NCI-H2029 (cell line): ENCODE measurements at regions not wholly inside any gene's neighbourhood (a gene's known extent, or its start where the extent isn't known, plus 50 kb on each side); places are given as distances from the start of the nearest gene placed in this dataset.

Experiments
- DNase-seq: peaks from one replicate; lab custom pipeline; 2025; lab: John Stamatoyannopoulos, UW

- no peak for DNase-seq
Measured at GRCh38 chr11:11789735-11790369, 51.9 kb upstream of the USP47 start.

DNA sequence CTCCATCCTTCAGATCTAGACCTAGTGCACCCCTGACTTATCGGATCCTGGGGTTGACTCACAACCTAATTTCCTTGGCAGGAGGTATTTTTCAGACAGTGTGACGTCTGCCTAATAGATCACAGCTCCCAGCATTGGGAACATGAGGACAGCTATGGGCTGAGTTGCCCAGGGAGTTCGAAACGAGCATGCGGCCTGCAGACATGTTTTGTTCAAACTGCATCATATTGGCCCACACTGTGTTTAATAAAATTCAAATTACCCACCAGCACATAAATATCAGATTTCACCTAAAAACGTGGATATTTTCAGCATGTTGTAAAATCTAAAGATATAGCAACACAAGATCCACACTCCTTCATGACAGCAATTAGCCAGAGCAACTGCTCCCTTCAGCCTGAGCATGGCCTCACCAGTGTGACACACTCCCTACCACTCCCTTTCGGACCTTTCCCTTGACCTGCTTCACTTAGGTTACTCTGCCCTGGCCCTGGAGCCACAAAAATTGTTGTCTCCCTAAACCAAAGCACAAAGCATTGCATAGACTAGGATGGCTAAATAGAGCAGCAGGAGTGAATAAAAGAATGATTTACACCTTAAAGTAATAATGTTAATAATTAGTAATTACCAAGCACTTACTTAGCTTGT is 53.6 kb upstream of the USP47 start:
- no peak for DNase-seq

- DNase-seq, result peak; percentile 69
Measured at GRCh38 chr11:11787305-11788062, 54.3 kb upstream of the USP47 start.

DNA sequence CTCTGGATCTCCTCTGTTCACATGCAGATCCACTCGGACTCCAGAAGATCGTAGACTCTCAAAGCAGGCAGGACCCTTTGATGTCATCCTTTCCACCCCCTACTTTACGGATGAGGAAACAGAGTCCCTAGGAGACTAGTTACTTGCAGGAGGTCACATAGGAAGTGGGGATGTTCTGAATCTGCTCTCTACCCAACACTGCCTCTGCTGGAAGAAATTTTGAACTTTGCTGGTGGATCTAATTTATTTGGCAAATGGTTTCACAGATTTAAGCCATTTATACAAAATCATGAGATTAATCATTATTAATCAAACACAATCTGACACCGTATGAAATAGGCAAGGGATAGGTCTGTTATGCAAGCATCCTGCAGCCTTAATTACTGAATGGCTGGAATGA is 55.0 kb upstream of the USP47 start:
- DNase-seq, result no peak

GRCh38 chr11:11786234-11786633 is 55.5 kb upstream of the USP47 start:
- DNase-seq, result no peak

DNA sequence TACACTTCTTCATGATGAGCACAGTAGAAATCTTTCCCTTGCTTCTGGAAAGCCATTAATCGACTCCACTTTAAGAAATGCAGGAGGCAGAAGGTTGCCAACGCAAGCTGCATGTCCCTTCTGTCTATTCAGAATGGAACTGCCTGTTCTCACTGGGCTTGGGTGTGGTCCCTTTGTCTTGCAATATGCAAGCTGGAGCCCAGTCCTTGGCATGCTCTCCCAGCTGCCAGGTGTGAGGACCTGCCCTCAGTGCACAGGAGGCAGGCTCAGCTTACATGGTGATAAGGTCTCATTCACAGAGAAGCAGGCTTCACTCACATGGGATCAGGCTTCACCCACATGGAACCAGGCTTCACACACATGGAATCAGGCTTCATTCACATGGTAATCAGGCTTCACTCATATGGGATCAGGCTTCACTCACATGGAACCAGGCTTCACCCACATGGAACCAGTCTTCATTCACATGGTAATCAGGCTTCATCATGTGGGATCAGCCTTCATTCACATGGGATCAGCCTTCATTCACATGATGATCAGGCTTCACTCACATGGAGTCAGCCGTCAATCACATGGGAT is 59.2 kb upstream of the USP47 start:
- peak; percentile 95 for DNase-seq

DNA sequence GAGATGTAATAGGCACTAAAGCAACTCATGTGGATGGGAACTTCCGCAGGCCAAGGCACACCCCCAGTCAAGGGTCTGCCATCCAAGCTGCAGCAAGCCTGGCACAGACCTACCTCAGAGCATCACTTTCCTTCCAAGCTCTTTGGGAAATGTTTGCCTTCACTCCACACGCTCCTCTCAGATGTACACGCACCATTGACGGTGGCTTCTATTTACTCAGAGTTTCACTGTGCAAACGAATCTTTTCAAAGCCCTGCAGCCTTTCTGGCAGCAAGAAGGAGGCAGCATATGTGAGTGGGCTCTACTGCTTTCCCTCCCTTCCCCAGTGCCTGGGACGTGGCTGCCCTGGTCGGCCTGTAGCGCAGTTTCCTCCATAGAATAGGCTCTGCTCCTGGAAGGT is 60.9 kb upstream of the USP47 start:
- peak; percentile 86 for DNase-seq

DNA sequence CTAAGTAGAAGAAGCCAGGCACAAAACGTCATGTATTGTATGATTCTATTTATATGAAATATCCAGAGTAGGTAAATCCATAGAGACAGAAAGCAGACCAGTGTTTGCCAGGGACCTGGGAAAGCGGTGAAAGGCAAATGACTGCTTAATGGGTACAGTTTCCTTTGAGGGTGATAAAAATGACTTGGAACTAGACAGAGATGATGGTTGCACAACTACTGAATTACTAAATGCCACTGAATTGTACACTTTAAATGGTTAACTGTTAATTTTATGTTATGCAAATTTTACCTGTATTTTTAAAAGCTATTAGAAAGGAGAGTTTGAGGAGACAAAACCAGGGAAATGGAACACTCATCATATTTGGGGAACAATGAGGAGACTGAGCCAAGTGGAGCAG is 61.8 kb upstream of the USP47 start:
- no peak for DNase-seq

DNA sequence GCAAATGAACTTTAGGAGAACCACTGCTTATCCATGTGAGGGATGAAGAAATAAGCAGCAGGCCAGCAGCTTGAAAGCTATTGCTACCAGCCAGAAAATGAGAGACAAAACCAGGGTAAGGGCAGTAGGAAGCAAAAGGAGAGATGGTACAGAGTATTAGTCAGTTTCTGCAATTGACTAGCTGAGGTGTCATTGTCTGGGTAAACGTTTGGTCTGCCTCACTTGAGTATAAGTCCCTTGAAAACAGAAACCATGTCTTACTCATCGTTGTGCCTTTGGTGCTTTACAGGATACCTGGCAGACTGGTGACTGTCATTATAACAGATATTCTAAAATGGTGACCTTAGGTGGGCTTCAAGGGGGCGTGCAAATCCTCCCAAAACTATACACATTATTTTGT is 63.9 kb upstream of the USP47 start:
- no peak for DNase-seq

DNA sequence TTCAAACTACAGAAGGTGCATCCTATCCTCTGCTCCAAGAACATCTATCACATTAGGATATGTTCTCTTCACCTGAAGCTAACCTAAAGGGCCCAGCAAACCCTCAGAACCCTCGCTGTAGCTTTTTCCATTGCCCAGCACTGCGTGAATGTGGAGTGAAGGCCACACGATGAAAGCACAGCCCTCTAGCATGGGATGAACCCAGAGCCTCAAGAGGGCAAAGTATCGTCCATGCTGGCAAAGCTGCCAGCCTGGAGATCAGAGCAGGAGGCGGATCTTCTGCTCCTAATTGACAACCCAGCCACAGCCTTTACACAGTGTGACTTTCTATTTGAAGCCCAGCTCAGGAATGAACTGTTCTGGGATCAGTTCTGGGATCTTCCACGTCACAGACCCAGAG is 65.1 kb upstream of the USP47 start:
- no peak for DNase-seq

DNA sequence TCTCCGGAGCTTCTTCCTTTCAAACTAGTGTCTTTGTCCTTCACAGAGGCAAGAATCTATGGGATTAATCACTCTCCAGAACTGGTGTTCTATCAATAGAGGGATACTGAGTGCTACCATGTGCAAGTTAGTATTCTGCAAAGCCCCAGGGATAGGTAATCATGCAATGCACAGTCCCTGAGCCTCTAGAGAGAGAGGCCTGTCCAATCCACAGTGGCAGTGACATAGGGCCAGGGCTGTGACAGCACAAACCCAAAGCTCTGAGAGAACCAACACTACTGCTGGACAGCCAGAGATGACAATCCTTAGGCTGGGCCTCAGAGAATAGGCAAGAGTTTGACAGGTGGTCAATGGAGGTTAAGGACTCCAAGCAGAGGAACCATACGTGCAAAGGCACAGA is 66.8 kb upstream of the USP47 start:
- DNase-seq, result no peak

DNA sequence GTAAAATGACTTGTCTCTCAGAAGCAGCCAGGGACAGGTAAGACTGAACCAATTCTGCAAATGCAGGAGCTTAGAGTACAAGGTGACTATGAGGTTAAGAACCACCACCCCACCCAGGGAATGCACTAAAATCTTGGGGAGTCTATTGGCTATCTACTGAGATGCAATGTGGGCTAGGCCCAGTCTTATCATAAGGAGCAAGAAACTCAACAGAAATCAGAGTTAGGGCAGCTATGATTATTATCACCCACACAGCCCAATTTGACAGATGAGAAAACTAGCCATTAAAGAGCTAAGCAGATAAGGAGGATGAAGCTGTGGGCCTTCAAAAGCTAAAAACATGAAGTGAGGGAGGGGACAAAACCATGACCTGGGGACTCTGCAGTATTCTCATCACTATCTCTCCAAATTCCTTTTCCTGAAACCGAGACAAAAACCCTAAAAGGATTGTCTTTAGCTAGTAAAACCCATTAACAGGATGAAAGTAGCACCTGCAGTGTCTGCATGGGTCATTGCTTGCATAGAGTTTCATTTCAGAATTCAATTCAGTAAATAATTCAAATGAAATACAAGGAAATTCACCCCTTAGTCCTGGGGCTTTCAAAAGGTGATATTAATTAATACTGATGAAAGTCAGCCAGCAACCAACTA is 68.8 kb upstream of the USP47 start:
- DNase-seq, result no peak

DNA sequence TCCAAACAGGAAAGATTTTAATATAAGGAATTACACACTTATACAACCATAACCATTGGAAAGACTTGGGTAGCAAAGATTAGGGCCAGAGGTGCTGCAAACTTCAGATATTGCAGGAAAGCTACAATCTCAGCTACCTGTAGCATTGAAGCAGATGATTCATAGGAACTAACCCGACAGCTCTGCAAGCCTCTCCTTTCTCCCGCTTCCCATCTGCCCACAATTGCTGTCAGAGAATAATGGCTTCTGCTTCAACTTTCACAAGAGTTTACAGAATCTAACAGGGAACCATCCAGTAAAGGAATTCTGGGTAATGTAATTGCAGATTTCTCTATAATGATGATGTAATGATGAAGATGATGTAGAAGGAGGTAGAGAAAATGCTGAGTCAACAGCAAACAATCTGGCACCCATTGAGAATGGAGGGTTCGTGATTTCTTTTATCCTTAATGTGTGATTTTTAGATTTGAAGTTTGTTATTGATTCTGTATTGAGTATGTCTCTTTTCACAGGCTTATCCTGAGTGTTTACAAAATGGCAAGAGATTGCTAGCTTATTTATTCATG is 70.8 kb upstream of the USP47 start:
- DNase-seq, result no peak

DNA sequence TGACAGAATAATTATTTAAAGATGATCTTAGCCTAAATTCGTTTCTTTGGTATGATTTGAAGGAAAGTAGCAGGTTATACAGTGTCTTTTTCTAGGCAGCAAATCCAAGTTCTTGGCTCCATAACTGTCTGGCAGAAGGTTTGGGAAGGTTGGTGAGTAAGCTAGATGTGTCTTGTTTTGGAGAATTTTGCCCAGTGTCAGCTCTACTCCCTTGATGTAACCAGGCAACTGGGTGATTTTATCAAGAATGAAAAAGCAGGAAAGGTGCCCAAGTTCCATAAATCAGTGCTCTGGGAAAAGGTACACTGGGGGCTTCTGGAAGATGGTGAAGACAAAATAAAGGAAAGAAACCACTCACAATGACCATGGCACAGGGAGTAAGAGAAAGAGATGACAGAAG is 71.5 kb upstream of the USP47 start:
- DNase-seq, result no peak

GRCh38 chr11:11769782-11770181 is 72.0 kb upstream of the USP47 start:
- no peak for DNase-seq

DNA sequence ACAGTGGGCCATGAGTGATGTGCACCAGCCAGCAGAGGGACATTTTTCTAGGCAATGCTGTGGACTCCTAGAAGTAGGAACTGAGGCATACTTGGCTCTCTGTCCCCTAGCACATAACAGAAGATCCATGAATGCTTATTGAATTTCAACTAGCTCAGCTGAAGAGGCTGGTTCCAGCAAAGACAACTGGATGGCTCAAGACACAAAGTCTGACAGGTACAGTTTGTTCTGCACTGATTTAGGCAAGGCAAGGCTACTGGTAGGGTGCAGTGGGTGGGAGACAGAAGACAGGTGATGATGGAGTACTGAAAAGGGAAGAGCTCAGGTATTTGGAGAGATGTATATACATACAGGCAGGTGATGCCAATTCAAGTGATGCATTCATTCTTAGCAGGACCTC is 72.4 kb upstream of the USP47 start:
- DNase-seq, result no peak

DNA sequence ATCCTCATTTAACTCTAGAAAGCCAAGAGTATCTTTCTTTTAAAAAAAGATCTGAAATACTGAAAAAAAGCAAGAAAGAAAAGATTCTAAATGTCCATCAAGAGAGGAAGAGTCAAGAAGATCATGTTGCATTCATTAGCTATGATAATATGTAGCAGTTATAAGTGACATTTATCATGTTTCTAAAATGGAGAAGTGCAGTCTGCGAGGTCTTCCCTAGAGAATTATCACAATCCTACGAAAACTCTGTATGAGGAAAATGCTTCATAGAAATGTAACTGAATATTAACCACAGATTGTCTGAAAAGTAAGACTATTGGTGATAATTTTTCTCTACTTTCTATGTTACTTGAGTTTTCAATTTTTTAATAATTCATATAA is 77.4 kb upstream of the USP47 start:
- no peak for DNase-seq

DNA sequence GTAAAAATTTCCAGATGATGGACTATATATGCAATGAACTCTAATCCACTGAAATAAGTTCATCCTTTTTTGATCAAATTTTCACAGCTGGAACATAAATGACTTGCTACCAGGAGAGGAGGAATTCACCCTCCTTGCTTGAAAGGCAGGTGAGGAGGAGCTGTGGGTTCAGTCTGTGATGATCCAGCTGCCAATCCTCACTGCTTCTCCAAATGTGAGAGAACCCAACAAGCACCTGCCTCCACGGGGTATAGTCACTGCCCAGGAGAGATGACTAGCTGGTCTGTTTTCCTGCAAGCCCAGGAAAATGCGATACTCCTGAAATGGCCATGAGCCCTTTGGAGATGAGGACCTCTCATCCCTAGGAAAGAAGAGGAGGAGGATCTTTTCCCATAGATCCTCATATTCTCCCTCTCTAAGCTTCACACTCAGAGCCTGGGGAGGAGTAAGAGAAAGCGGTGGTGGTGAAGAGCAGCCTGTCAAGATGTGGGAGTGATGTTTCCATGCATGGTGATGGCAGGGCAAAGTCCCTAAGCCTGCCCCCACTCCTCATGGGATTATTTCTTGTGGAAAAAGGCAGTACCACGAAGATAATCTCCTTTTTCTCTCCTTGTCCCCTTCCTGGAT is 77.9 kb upstream of the USP47 start:
- DNase-seq, result no peak

DNA sequence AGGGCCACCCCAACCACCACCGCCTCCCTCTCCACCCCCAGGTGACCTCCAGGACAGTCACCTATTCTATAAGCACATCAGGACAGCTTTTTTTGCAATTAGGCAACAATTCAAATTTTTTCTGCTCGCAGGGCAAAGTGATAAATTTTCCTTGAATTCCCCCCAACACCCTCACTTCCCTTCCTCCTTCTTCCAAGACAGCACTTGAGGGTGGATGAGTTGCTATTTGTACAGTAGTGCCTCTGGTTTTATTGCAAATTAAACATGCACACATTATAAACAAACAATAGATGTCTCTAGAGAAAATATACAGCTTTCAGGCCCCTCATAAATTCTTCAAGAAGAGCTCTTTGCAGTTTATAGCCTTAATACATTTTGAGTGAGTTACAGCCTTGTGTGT is 80.9 kb upstream of the USP47 start:
- no peak for DNase-seq

DNA sequence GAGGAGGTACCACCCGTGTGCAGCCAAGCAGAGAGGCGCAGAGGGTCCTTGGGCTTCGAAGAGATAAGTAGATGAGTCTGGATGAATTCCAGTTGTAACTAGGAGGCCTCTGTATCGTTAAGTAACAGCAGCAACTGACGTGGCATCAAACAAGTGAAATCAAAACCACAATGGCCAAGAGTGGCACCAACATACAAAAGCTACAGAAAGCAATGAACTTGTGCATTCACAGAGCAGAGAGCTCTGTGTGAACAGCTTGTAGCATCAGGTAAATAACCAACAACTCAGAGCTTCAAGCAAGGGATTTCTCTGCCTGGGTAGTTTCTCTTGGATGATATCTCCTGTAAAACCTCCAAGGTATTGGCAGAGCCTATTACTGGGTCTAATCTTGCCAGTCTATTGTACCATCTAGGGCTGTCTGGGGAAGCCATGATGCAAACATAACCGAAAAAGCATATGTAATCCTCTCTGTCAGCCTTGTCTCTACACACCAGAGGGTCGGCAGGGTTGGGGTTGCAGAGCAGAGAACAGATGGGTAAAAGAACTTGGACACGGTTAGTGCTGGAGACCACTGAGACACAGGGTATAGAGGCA is 83.1 kb upstream of the USP47 start:
- DNase-seq, result no peak

- no peak for DNase-seq
Measured at GRCh38 chr11:11757909-11758308, 83.9 kb upstream of the USP47 start.
